ENCODE measurements at regions not wholly inside any gene's neighbourhood (a gene's known extent, or its start where the extent isn't known, plus 50 kb on each side); places are given as distances from the start of the nearest gene placed in this dataset.

GRCh38 chr5:57318251-57318650, 144.4 kb downstream of the GPBP1 start:
- TF ChIP-seq CTCF (conservative IDR thresholded peaks at IDR 0.05) (no peak), ZFX (IDR thresholded peaks at IDR 0.05) (no peak)
